A549 (cell line): ENCODE measurements at regions not wholly inside any gene's neighbourhood (a gene's known extent, or its start where the extent isn't known, plus 50 kb on each side); places are given as distances from the start of the nearest gene placed in this dataset.
A peak's percentile ranks its signal among the peaks of the same experiment; 100 is the strongest.

Experiments
- ATAC-seq, 2 experiments: fragments of 200-7000 bp in 1 of 2; fragments of >200 bp in 1 of 2; cut with Nextera tagmentation in 1 of 2; cut with Tn5 transposase in 1 of 2; 3 replicates each; pipeline versions ENCODE4 v1.8.0 to v1.9.1; 2018 to 2020; ENCODE audit warnings: mild to moderate bottlenecking in 1 of 2, moderate library complexity in 1 of 2
- CTCF ChIA-PET: fragments of 300-600 bp; sonication (Branson Sonifier 250); formaldehyde crosslinking; extraction: SDS; loops from one replicate; lab custom pipeline; 2021; ENCODE audit warnings: antibody characterized with exemption, inconsistent platforms; lab: Yijun Ruan, JAX
- POLR2A ChIA-PET: fragments of 350-600 bp; formaldehyde crosslinking; extraction: SDS; loops from one replicate; lab custom pipeline; 2021; ENCODE audit warnings: antibody characterized with exemption, inconsistent platforms; lab: Yijun Ruan, JAX
- DNase-seq, 2 experiments: peaks; one replicate each; pipeline versions ENCODE4 v3.0.0 to v3.0.0-alpha.2; 2011 to 2016; ENCODE audit warnings: low read depth in 1 of 2, low spot score in 1 of 2
- FAIRE-seq: peaks from 2 replicates; lab custom pipeline; 2011; peaks lifted over from hg19 to GRCh38; lab: Jason Lieb, UNC
- H3K27ac ChIP-seq, 2 experiments: fragments of >200 bp; sonication (Bioruptor Twin); formaldehyde crosslinking; 3 replicates each; pipeline ENCODE4 v1.5.1; 2016 to 2017
- H3K4me1 ChIP-seq: fragments of >200 bp; sonication (Bioruptor Twin); formaldehyde crosslinking; 3 replicates; pipeline ENCODE4 v1.6.1; 2016
- H3K4me2 ChIP-seq: fragments of >200 bp; sonication (Bioruptor Twin); formaldehyde crosslinking; 3 replicates; pipeline ENCODE4 v1.6.1; 2016
- H3K4me3 ChIP-seq: fragments of >200 bp; sonication (Bioruptor Twin); formaldehyde crosslinking; 3 replicates; pipeline ENCODE4 v1.5.1; 2016
- H3K9me3 ChIP-seq: fragments of >200 bp; sonication (Bioruptor Twin); formaldehyde crosslinking; 3 replicates; pipeline ENCODE4 v1.6.1; 2016
- CBX8 ChIP-seq: fragments of 200-600 bp; sonication (generic); IDR thresholded peaks from 2 replicates; pipeline ENCODE4 v1.6.1; 2016
- CHD2 ChIP-seq: fragments of 150-350 bp; IDR thresholded peaks from 2 replicates; pipeline ENCODE4 v1.6.1; 2014; ENCODE audit warnings: low read length; ENCODE audit not compliant: partially characterized antibody
- CTCF ChIP-seq: fragments of >200 bp; sonication (Bioruptor Twin); formaldehyde crosslinking; IDR thresholded peaks from 3 replicates; pipeline ENCODE4 v1.5.1; 2016
- EP300 ChIP-seq, 2 experiments: fragments of >200 bp; sonication (Bioruptor Twin); formaldehyde crosslinking; IDR thresholded peaks; 2 replicates in 1 of 2; 3 replicates in 1 of 2; pipeline ENCODE4 v1.6.1; 2016 to 2017
- FOSB ChIP-seq: fragments of 250-450 bp; sonication (Bioruptor Pico); IDR thresholded peaks from 2 replicates; pipeline ENCODE4 v1.5.0; 2020; ENCODE audit warnings: mild to moderate bottlenecking, moderate library complexity
- HOXA7 ChIP-seq: fragments of 250-450 bp; sonication (Bioruptor Pico); IDR thresholded peaks from 2 replicates; pipeline ENCODE4 v1.5.0; 2020; ENCODE audit warnings: mild to moderate bottlenecking, moderate library complexity
- MAFK ChIP-seq: fragments of 450-650 bp; IDR thresholded peaks from 2 replicates; pipeline ENCODE4 v1.6.1; 2014; ENCODE audit not compliant: partially characterized antibody
- MAX ChIP-seq: IDR thresholded peaks from 2 replicates; pipeline ENCODE4 v1.6.1; 2012
- MAZ ChIP-seq: fragments of 150-350 bp; IDR thresholded peaks from 2 replicates; pipeline ENCODE4 v1.6.1; 2014; ENCODE audit warnings: antibody characterized with exemption, low read depth, low read length, borderline replicate concordance
- MYC ChIP-seq: IDR thresholded peaks from 2 replicates; pipeline ENCODE4 v1.6.1; 2012; ENCODE audit warnings: mild to moderate bottlenecking, inconsistent platforms, low read length, improper control_type of control experiment, borderline replicate concordance
- NPAS2 ChIP-seq: fragments of 250-450 bp; sonication (Bioruptor Pico); IDR thresholded peaks from 2 replicates; pipeline ENCODE4 v1.8.0; 2022; ENCODE audit warnings: mild to moderate bottlenecking, moderate library complexity, borderline replicate concordance
- PHF8 ChIP-seq: fragments of 200-600 bp; sonication (generic); IDR thresholded peaks from 2 replicates; pipeline ENCODE4 v1.6.1; 2016; ENCODE audit warnings: low read depth, mild to moderate bottlenecking, antibody characterized with exemption, moderate library complexity, borderline replicate concordance
- POLR2A ChIP-seq: IDR thresholded peaks from 2 replicates; pipeline ENCODE4 v1.6.1; 2012; ENCODE audit warnings: mild to moderate bottlenecking, low read length
- RFX5 ChIP-seq: fragments of 450-650 bp; IDR thresholded peaks from 2 replicates; pipeline ENCODE4 v1.7.1; 2014; ENCODE audit warnings: antibody characterized with exemption, mild to moderate bottlenecking, moderate library complexity
- SMC3 ChIP-seq: fragments of >200 bp; sonication (Bioruptor Twin); formaldehyde crosslinking; IDR thresholded peaks from 3 replicates; pipeline ENCODE4 v1.6.1; 2018; ENCODE audit warnings: inconsistent platforms
- TP53 ChIP-seq: fragments of 250-450 bp; sonication (Bioruptor Pico); IDR thresholded peaks from 2 replicates; pipeline ENCODE4 v1.5.0; 2021; ENCODE audit warnings: mild to moderate bottlenecking, moderate library complexity
- ZC3H11A ChIP-seq: fragments of 450-650 bp; IDR thresholded peaks from 2 replicates; pipeline ENCODE4 v1.6.1; 2014; ENCODE audit warnings: antibody characterized with exemption, mild to moderate bottlenecking
- ZSCAN20 ChIP-seq: fragments of 250-450 bp; sonication (Bioruptor Pico); IDR thresholded peaks from 2 replicates; pipeline ENCODE4 v1.8.0; 2022; ENCODE audit warnings: mild to moderate bottlenecking, moderate library complexity
- WGBS: methylation state at CpG from one replicate; pipeline ENCODE4 v1.1.6; 2017; ENCODE audit errors: missing lambda C conversion rate; 5-methylcytosine and 5-hydroxymethylcytosine counted together
- TF ChIP-seq, protein P1 (sequence below): fragments of >200 bp; sonication (Bioruptor Twin); formaldehyde crosslinking; IDR thresholded peaks from 3 replicates; pipeline ENCODE4 v1.6.1; 2016
- TF ChIP-seq, protein P2 (sequence below): fragments of 250-450 bp; sonication (Bioruptor Pico); IDR thresholded peaks from 2 replicates; pipeline ENCODE4 v1.5.0; 2020; ENCODE audit warnings: low read depth, mild to moderate bottlenecking, moderate library complexity

DNA sequence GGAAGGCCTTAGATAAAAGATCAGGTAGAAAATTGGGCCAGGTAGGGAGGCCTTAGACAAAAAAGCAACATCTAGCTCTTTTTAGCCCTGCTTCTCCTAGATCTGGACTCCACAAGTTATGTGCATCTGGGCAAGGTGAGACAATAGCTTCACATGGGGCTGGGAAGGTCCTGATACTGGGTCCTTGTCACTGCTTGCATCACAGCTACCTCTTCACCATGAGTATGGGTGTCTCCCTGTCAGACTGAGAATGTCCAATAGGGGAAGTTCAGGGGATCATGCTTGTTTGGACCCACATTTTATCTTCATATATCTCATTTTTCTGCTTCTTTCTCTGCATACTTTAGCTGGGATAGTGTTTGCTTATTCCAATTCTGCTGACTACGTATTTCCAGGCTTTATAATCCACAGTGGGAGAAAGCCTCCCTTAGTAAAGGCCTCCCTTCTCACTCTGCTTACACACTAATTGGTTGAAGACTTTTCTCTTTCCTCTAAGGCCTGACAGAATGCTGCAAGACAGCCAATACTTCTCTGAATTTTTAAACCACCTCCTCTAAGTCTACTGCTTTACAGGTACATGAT is 189.6 kb downstream of the CYRIA start:
- ChIA-PET CTCF (interaction anchor here (1.1 kb wide), 1 partner anchor 133 kb away, joined by 3 read pairs; no protein-coding TSS in a partner anchor), POLR2A (no interaction called here)
- Histone ChIP-seq H3K4me1 (no peaks in the 10 kb centered on the region), H3K27ac (no peak overlapping the region)
- no peak for ATAC-seq
- TF ChIP-seq RFX5: no peak
- TF ChIP-seq MAFK: peak; percentile 82
- TF ChIP-seq, all 56 proteins: peak for 1
- 4% methylated on average over 1 of the region's 1 CpG for WGBS
- no peak for DNase-seq
- Histone ChIP-seq H3K9me3 (no peaks in the 10 kb centered on the region), H3K4me2 (no peak overlapping the region), H3K4me3 (no peak overlapping the region)
- FAIRE-seq: no peak

DNA sequence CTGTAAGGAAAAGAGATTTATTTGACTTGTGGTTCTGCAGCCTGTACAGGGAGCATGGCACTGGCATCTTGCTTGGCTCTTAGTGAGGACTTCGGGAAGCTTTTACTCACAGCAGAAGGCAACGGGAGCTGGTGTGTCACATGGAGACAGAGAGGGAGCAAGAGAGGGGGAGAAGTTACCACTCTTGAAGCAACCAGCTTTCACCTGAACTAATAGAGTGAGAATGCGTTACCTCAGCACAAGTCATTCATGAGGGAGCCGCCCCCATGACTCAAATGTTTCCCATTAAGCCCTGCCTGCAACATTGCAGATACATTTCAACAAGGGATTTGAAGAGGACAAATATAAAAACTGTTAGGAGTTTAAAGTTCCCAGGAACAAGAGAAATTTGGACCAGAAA is 190.0 kb downstream of the CYRIA start:
- WGBS: 16% methylated on average over 4 of the region's 4 CpGs
- no peak for TF ChIP-seq MYC
- TF ChIP-seq CTCF: no peak
- TF ChIP-seq HOXA7: no peak
- Histone ChIP-seq H3K4me3 (no peak overlapping the region), H3K4me1 (no peaks in the 10 kb centered on the region), H3K27ac (no peak overlapping the region), H3K4me2 (no peak overlapping the region), H3K9me3 (no peaks in the 10 kb centered on the region)
- ATAC-seq (no peak), DNase-seq (no peak), FAIRE-seq (no peak)
- CTCF ChIA-PET: no interaction called here
- POLR2A ChIA-PET: no interaction called here

GRCh38 chr2:16473575-16473974 is 192.1 kb downstream of the CYRIA start:
- POLR2A ChIA-PET: no interaction called here
- FAIRE-seq (no peak), DNase-seq (no peak), ATAC-seq (no peak)
- Histone ChIP-seq H3K9me3 (no peaks in the 10 kb centered on the region), H3K4me1 (no peaks in the 10 kb centered on the region), H3K27ac (no peak overlapping the region), H3K4me3 (no peak overlapping the region), H3K4me2 (no peak overlapping the region)
- CTCF ChIA-PET: no interaction called here
- TF ChIP-seq RFX5 (no peak), TP53 (CRISPR knock-in tag) (no peak), NPAS2 (CRISPR knock-in tag) (no peak), PHF8 (no peak), FOSB (no peak), ZC3H11A (no peak), ZSCAN20 (CRISPR knock-in tag) (no peak), MAFK (no peak), EP300 (IDR thresholded peaks at IDR 0.05) (no peak), CHD2 (no peak), SMC3 (no peak), MAX (no peak), MAZ (no peak), CBX8 (no peak), POLR2A (no peak)
- TF ChIP-seq, protein P1, sequence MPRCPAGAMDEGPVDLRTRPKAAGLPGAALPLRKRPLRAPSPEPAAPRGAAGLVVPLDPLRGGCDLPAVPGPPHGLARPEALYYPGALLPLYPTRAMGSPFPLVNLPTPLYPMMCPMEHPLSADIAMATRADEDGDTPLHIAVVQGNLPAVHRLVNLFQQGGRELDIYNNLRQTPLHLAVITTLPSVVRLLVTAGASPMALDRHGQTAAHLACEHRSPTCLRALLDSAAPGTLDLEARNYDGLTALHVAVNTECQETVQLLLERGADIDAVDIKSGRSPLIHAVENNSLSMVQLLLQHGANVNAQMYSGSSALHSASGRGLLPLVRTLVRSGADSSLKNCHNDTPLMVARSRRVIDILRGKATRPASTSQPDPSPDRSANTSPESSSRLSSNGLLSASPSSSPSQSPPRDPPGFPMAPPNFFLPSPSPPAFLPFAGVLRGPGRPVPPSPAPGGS: no peak
- TF ChIP-seq, protein P2, sequence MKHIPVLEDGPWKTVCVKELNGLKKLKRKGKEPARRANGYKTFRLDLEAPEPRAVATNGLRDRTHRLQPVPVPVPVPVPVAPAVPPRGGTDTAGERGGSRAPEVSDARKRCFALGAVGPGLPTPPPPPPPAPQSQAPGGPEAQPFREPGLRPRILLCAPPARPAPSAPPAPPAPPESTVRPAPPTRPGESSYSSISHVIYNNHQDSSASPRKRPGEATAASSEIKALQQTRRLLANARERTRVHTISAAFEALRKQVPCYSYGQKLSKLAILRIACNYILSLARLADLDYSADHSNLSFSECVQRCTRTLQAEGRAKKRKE (CRISPR knock-in tag): no peak
- WGBS: 80% methylated on average over 1 of the region's 1 CpG
